ENCODE measurements at regions not wholly inside any gene's neighbourhood (a gene's known extent, or its start where the extent isn't known, plus 50 kb on each side); places are given as distances from the start of the nearest gene placed in this dataset.

GRCh38 chr10:85188770-85189484 lies 860.5 kb downstream of the CCSER2 start:
- DNase-seq (ENCODE audit: low read depth): no peak
- H3K4me3 ChIP-seq (replicated peaks; ENCODE audit: low read depth, low read length): no peak overlapping the region
- TF ChIP-seq CTCF (IDR thresholded peaks at IDR 0.05; ENCODE audit: low read length, missing control alignments): no peak

GRCh38 chr10:85193796-85194195 lies 865.4 kb downstream of the CCSER2 start:
- DNase-seq (ENCODE audit: low read depth): no peak
- TF ChIP-seq CTCF (IDR thresholded peaks at IDR 0.05; ENCODE audit: low read length, missing control alignments): no peak

GRCh38 chr10:85194706-85195105 lies 866.3 kb downstream of the CCSER2 start:
- H3K4me3 ChIP-seq (replicated peaks; ENCODE audit: low read depth, low read length): no peak overlapping the region
- no peak for TF ChIP-seq CTCF (IDR thresholded peaks at IDR 0.05; ENCODE audit: low read length, missing control alignments)
- DNase-seq (ENCODE audit: low read depth): no peak

More at GRCh38 chr10:85193796-85194195, 865.4 kb downstream of the CCSER2 start:
- H3K4me3 ChIP-seq (replicated peaks; ENCODE audit: low read depth, low read length): no peak overlapping the region

GRCh38 chr10:85195596-85195995 lies 867.2 kb downstream of the CCSER2 start:
- DNase-seq (ENCODE audit: low read depth): no peak
- TF ChIP-seq CTCF (IDR thresholded peaks at IDR 0.05; ENCODE audit: low read length, missing control alignments): no peak
- no peak overlapping the region for H3K4me3 ChIP-seq (replicated peaks; ENCODE audit: low read depth, low read length)

GRCh38 chr10:85204814-85205213 lies 876.4 kb downstream of the CCSER2 start:
- TF ChIP-seq CTCF (IDR thresholded peaks at IDR 0.05; ENCODE audit: low read length, missing control alignments): no peak
- H3K4me3 ChIP-seq (replicated peaks; ENCODE audit: low read depth, low read length): no peak overlapping the region
- no peak for DNase-seq (ENCODE audit: low read depth)

- no peak for TF ChIP-seq CTCF (IDR thresholded peaks at IDR 0.05; ENCODE audit: low read length, missing control alignments)
- no peak overlapping the region for H3K4me3 ChIP-seq (replicated peaks; ENCODE audit: low read depth, low read length)
These were observed 884.1 kb downstream of the CCSER2 start for GRCh38 chr10:85212526-85212925.

GRCh38 chr10:85213493-85213892 lies 885.1 kb downstream of the CCSER2 start:
- DNase-seq (ENCODE audit: low read depth): no peak
- no peak for TF ChIP-seq CTCF (IDR thresholded peaks at IDR 0.05; ENCODE audit: low read length, missing control alignments)
- no peak overlapping the region for H3K4me3 ChIP-seq (replicated peaks; ENCODE audit: low read depth, low read length)

More at GRCh38 chr10:85212526-85212925, 884.1 kb downstream of the CCSER2 start:
- no peak for DNase-seq (ENCODE audit: low read depth)

Measured in fibroblast of pulmonary artery (primary cell).